IMR-90 (cell line): ENCODE measurements at regions not wholly inside any gene's neighbourhood (a gene's known extent, or its start where the extent isn't known, plus 50 kb on each side); places are given as distances from the start of the nearest gene placed in this dataset.

ENCODE experiments used
- ATAC-seq: fragments of 200-7000 bp; cut with Tn5 transposase; 2 replicates; pipeline ENCODE4 v1.9.1; 2020; ENCODE audit warnings: low read depth, mild to moderate bottlenecking, moderate library complexity
- BruUV-seq: library from RNA; stranded (reverse); fragments of 400-500 nt; replicated peaks from 2 replicates; lab custom pipeline; 2021; lab: Mats Ljungman, UMichigan
- CTCF ChIA-PET: fragments of 300-600 bp; formaldehyde crosslinking; extraction: SDS; loops from one replicate; lab custom pipeline; 2021; ENCODE audit warnings: antibody characterized with exemption; lab: Yijun Ruan, JAX
- POLR2A ChIA-PET: fragments of 300-600 bp; sonication (Branson Sonifier 250); formaldehyde crosslinking; loops from one replicate; lab custom pipeline; 2022; ENCODE audit warnings: antibody characterized with exemption; ENCODE audit not compliant: unreplicated experiment; lab: Charles Lee
- DNase-seq: peaks from one replicate; pipeline ENCODE4 v3.0.0; 2013
- H2AFZ ChIP-seq: replicated peaks from 2 replicates; pipeline ENCODE3; 2013; ENCODE audit warnings: low read length, mild to moderate bottlenecking; ENCODE audit not compliant: poor library complexity
- H2AK5ac ChIP-seq: 2 replicates; pipeline ENCODE4 v1.6.1; 2013; ENCODE audit warnings: low read depth, low read length, inconsistent platforms
- H2AK9ac ChIP-seq: replicated peaks from 2 replicates; pipeline ENCODE3; 2013; ENCODE audit warnings: mild to moderate bottlenecking, low read depth, low read length, moderate library complexity; ENCODE audit not compliant: poor library complexity
- H2BK120ac ChIP-seq: 2 replicates; pipeline ENCODE4 v1.6.1; 2013; ENCODE audit warnings: low read depth, low read length, inconsistent platforms
- H2BK15ac ChIP-seq: 3 replicates; pipeline ENCODE4 v1.6.1; 2013; ENCODE audit warnings: low read depth, low read length, inconsistent platforms
- H2BK20ac ChIP-seq: 2 replicates; pipeline ENCODE4 v1.6.1; 2013; ENCODE audit warnings: low read depth, mild to moderate bottlenecking, inconsistent platforms, low read length, moderate library complexity
- H2BK5ac ChIP-seq: 2 replicates; pipeline ENCODE4 v1.6.1; 2013; ENCODE audit warnings: mild to moderate bottlenecking, low read depth, low read length, inconsistent platforms; ENCODE audit not compliant: poor library complexity, severe bottlenecking
- H3K14ac ChIP-seq: replicated peaks from 2 replicates; pipeline ENCODE4 v1.6.1; 2013; ENCODE audit warnings: low read depth, low read length, inconsistent platforms
- H3K18ac ChIP-seq: 2 replicates; pipeline ENCODE4 v1.6.1; 2013; ENCODE audit warnings: low read depth, low read length, control low read depth
- H3K23ac ChIP-seq: 2 replicates; pipeline ENCODE4 v1.6.1; 2013; ENCODE audit warnings: low read depth, low read length, inconsistent platforms
- H3K27ac ChIP-seq: 2 replicates; pipeline ENCODE4 v1.5.1; 2013; ENCODE audit warnings: mild to moderate bottlenecking, control low read depth, low read length; ENCODE audit not compliant: insufficient read depth
- H3K27me3 ChIP-seq: 2 replicates; pipeline ENCODE4 v1.6.1; 2013; ENCODE audit warnings: low read length; ENCODE audit not compliant: control insufficient read depth, insufficient read depth
- H3K36me3 ChIP-seq: 2 replicates; pipeline ENCODE4 v1.6.1; 2013; ENCODE audit warnings: low read length, mixed read lengths; ENCODE audit not compliant: control insufficient read depth, insufficient read depth
- H3K4ac ChIP-seq: 2 replicates; pipeline ENCODE4 v1.6.1; 2013; ENCODE audit warnings: low read depth, low read length, inconsistent platforms
- H3K4me1 ChIP-seq: 2 replicates; pipeline ENCODE4 v1.6.1; 2013; ENCODE audit warnings: low read length, mixed read lengths; ENCODE audit not compliant: control insufficient read depth, insufficient read depth
- H3K4me2 ChIP-seq: 2 replicates; pipeline ENCODE4 v1.6.1; 2013; ENCODE audit warnings: low read depth, mild to moderate bottlenecking, control low read depth, low read length, moderate library complexity
- H3K4me3 ChIP-seq: 2 replicates; pipeline ENCODE4 v1.5.1; 2013; ENCODE audit warnings: low read depth, mild to moderate bottlenecking, control low read depth, low read length, moderate library complexity; ENCODE audit not compliant: insufficient read depth
- H3K56ac ChIP-seq: 2 replicates; pipeline ENCODE4 v1.6.1; 2013; ENCODE audit warnings: low read length, inconsistent platforms; ENCODE audit not compliant: insufficient read depth; ENCODE audit errors: extremely low read depth
- H3K79me1 ChIP-seq, 2 experiments: 2 replicates each; pipeline ENCODE4 v1.6.1; 2013; ENCODE audit warnings: low read length in 2 of 2, inconsistent platforms in 1 of 2, low read depth in 1 of 2
- H3K9ac ChIP-seq: 2 replicates; pipeline ENCODE4 v1.6.1; 2013; ENCODE audit warnings: low read depth, low read length, control low read depth
- H3K9me1 ChIP-seq: 2 replicates; pipeline ENCODE4 v1.6.1; 2013; ENCODE audit warnings: low read length, inconsistent platforms; ENCODE audit not compliant: insufficient read depth
- H3K9me3 ChIP-seq: 2 replicates; pipeline ENCODE4 v1.6.1; 2013; ENCODE audit warnings: low read length; ENCODE audit not compliant: control insufficient read depth, insufficient read depth
- H4K20me1 ChIP-seq: 2 replicates; pipeline ENCODE4 v1.6.1; 2013; ENCODE audit warnings: low read length, inconsistent platforms; ENCODE audit not compliant: insufficient read depth
- H4K5ac ChIP-seq: 2 replicates; pipeline ENCODE4 v1.6.1; 2013; ENCODE audit warnings: mild to moderate bottlenecking, low read depth, low read length, control low read depth
- H4K8ac ChIP-seq, 2 experiments: 2 replicates each; pipeline ENCODE4 v1.6.1; 2013; ENCODE audit warnings: low read depth in 2 of 2, low read length in 2 of 2, control low read depth in 1 of 2, inconsistent platforms in 1 of 2
- H4K91ac ChIP-seq: 2 replicates; pipeline ENCODE4 v1.6.1; 2013; ENCODE audit warnings: low read depth, low read length, inconsistent platforms; ENCODE audit not compliant: insufficient read depth
- BHLHE40 ChIP-seq: fragments of 150-350 bp; IDR thresholded peaks from 2 replicates; pipeline ENCODE4 v1.6.1; 2016; ENCODE audit warnings: mild to moderate bottlenecking, low read depth, low read length
- ELK1 ChIP-seq: fragments of 150-350 bp; IDR thresholded peaks from 2 replicates; pipeline ENCODE4 v1.6.1; 2016; ENCODE audit warnings: low read depth, mild to moderate bottlenecking, low read length, moderate library complexity, borderline replicate concordance
- MAFK ChIP-seq: IDR thresholded peaks from 2 replicates; pipeline ENCODE4 v1.6.1; 2012; ENCODE audit warnings: low read depth, low read length, improper control_type of control experiment
- MAZ ChIP-seq: IDR thresholded peaks from 2 replicates; pipeline ENCODE4 v1.6.1; 2012; ENCODE audit warnings: low read depth, mild to moderate bottlenecking, low read length, improper control_type of control experiment, moderate library complexity, borderline replicate concordance
- MXI1 ChIP-seq: IDR thresholded peaks from 2 replicates; pipeline ENCODE4 v1.6.1; 2012; ENCODE audit warnings: low read depth, mild to moderate bottlenecking, low read length, moderate library complexity, borderline replicate concordance
- POLR2A ChIP-seq: IDR thresholded peaks from 2 replicates; pipeline ENCODE4 v1.6.1; 2012; ENCODE audit warnings: mild to moderate bottlenecking, low read depth, low read length
- RCOR1 ChIP-seq: IDR thresholded peaks from 2 replicates; pipeline ENCODE4 v1.6.1; 2012; ENCODE audit warnings: mild to moderate bottlenecking, low read length, improper control_type of control experiment; ENCODE audit not compliant: insufficient replicate concordance
- RFX5 ChIP-seq: IDR thresholded peaks from 2 replicates; pipeline ENCODE4 v1.8.0; 2012; ENCODE audit warnings: low read depth, mild to moderate bottlenecking, low read length, moderate library complexity
- USF2 ChIP-seq: fragments of 150-350 bp; IDR thresholded peaks from 2 replicates; pipeline ENCODE4 v1.6.1; 2017; ENCODE audit warnings: mild to moderate bottlenecking, antibody characterized with exemption, low read length, low read depth
- WGBS, 2 experiments: methylation state at CpG; one replicate each; pipeline versions ENCODE4 v1.1.5 to v1.1.7; 2013; ENCODE audit warnings: missing lambda C conversion rate in 2 of 2; ENCODE audit not compliant: insufficient read length in 1 of 2; ENCODE audit errors: extremely low coverage in 2 of 2; 5-methylcytosine and 5-hydroxymethylcytosine counted together
- dilution Hi-C: fragments of 300-500 bp; cut with HindIII; formaldehyde crosslinking; loops from one replicate; pipeline ENCODE4 v1.14.3; 2018; ENCODE audit warnings: low sequenced_read_pairs; ENCODE audit not compliant: unreplicated experiment
- in situ Hi-C: fragments of 300-500 bp; cut with MboI; formaldehyde crosslinking; loops from 3 replicates; pipeline ENCODE4 v1.14.3; 2019; ENCODE audit warnings: low sequenced_read_pairs, inconsistent platforms, mixed read lengths
- intact Hi-C: fragments of 100-400 bp; cut with micrococcal nuclease; formaldehyde crosslinking; loops from 2 replicates; pipeline ENCODE4 v1.10.0; 2022

- TF ChIP-seq BHLHE40: no peak
These were observed 488.4 kb downstream of the ADCYAP1 start (continued) for GRCh38 chr18:1392865-1393734.

GRCh38 chr18:1393929-1394328 lies 489.3 kb downstream of the ADCYAP1 start:
- H3K18ac ChIP-seq: no peak overlapping the region
- no peaks in the 10 kb centered on the region for H3K79me1 ChIP-seq
- H3K9me3 ChIP-seq: peaks cover 4% of the 10 kb centered on the region; the same call in 1 of the 2 replicates
- H2AK5ac ChIP-seq: no peak overlapping the region
- no CpG with 5 or more reads among the region's 1 CpG for WGBS, 2 experiments
- TF ChIP-seq MAFK (no peak), RCOR1 (no peak), ELK1 (no peak), USF2 (no peak), MXI1 (no peak), POLR2A (no peak), MAZ (no peak), RFX5 (no peak)
- dilution Hi-C loops (no loop called here), intact Hi-C loops (no loop called here), in situ Hi-C loops (no loop called here)
- H4K20me1 ChIP-seq: no peaks in the 10 kb centered on the region
- no peak overlapping the region for H3K9ac ChIP-seq
- no peak for ATAC-seq
- H2AK9ac ChIP-seq: no peak overlapping the region
- no peak overlapping the region for H2BK5ac ChIP-seq
- H2BK15ac ChIP-seq: no peak overlapping the region
- no peak overlapping the region for H3K14ac ChIP-seq
- H3K23ac ChIP-seq: no peak overlapping the region
- H3K4me3 ChIP-seq: no peak overlapping the region
- no peak overlapping the region for H3K4ac ChIP-seq
- H3K9me1 ChIP-seq: no peaks in the 10 kb centered on the region
- CTCF ChIA-PET: interaction anchor here (0.6 kb wide), 1 partner anchor 35 kb away, joined by 4 read pairs; no protein-coding TSS in a partner anchor
- H3K56ac ChIP-seq: no peak overlapping the region
- H3K4me2 ChIP-seq: no peak overlapping the region
- H2AFZ ChIP-seq: no peak overlapping the region
- POLR2A ChIA-PET: no interaction called here
- no TSS peak for BruUV-seq
- no peak overlapping the region for H2BK20ac ChIP-seq
- H4K8ac ChIP-seq: no peak overlapping the region
- no peak overlapping the region for H4K5ac ChIP-seq
- H3K4me1 ChIP-seq: no peaks in the 10 kb centered on the region
- no peak overlapping the region for H2BK120ac ChIP-seq
- H4K91ac ChIP-seq: no peak overlapping the region
- no peaks in the 10 kb centered on the region for H3K27me3 ChIP-seq
- no peak for DNase-seq
- H3K27ac ChIP-seq: no peak overlapping the region
- no peaks in the 10 kb centered on the region for H3K36me3 ChIP-seq
